ENCODE measurements at regions not wholly inside any gene's neighbourhood (a gene's known extent, or its start where the extent isn't known, plus 50 kb on each side); places are given as distances from the start of the nearest gene placed in this dataset.

DNA sequence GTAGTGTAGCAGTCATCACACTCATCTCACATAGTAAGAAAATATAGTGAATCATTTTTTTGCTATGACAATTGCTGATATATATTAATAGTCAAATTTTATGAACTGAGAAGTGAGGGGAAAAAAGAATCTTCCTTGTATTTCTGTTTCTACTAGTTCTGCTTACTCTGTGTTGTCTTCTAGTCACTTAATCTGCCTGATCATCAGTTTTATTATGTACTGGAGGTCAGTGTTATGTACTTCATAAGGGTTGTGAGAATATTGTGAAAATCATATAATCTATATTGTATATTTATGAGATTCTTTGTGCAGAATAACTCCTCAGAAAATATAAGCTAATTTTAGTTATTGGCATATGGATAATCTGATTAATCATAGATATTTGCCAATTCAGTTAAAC is 546.9 kb upstream of the RIOK2 start:
- Histone ChIP-seq H3K9ac (ENCODE audit: low read length) (no peak overlapping the region), H3K27me3 (ENCODE audit: control insufficient read depth, insufficient read depth, low read length) (no peaks in the 10 kb centered on the region), H3K36me3 (ENCODE audit: control insufficient read depth, insufficient read depth, low read length) (no peaks in the 10 kb centered on the region), H3K27ac (ENCODE audit: low read depth, low read length) (no peak overlapping the region), H3K4me1 (ENCODE audit: control insufficient read depth, insufficient read depth, low read length) (no peaks in the 10 kb centered on the region), H3K4me3 (ENCODE audit: low read length) (no peak overlapping the region)

- H3K36me3 ChIP-seq (ENCODE audit: control insufficient read depth, insufficient read depth, low read length), result no peaks in the 10 kb centered on the region
- H3K4me1 ChIP-seq (ENCODE audit: control insufficient read depth, insufficient read depth, low read length), result no peaks in the 10 kb centered on the region
- H3K4me3 ChIP-seq (ENCODE audit: low read length), result no peak overlapping the region
- no peak overlapping the region for H3K9ac ChIP-seq (ENCODE audit: low read length)
- H3K27me3 ChIP-seq (ENCODE audit: control insufficient read depth, insufficient read depth, low read length), result no peaks in the 10 kb centered on the region
- no peak overlapping the region for H3K27ac ChIP-seq (ENCODE audit: low read depth, low read length)
These were observed 552.2 kb upstream of the RIOK2 start for GRCh38 chr5:97735209-97735608.

DNA sequence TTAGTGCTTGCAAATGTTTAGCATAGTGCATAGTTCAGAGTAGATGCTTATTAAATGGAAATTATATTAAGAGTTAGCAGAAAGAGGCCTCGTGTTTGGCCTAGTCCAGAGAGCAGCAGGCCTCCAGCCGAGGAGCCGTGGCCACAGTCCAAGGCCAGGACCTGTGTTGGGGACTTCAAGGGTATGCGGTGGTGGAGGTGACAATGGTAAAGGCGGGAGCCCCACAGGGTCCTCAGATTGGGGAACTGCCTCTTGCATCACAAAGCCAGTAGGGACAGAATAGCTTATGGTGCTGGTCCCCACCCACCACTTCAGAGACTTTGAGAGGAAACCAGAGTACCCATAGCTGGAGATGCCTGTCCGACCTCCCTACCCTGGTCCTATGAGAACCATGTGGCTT is 554.6 kb upstream of the RIOK2 start:
- Histone ChIP-seq H3K4me1 (ENCODE audit: control insufficient read depth, insufficient read depth, low read length) (no peaks in the 10 kb centered on the region), H3K4me3 (ENCODE audit: low read length) (no peak overlapping the region), H3K27me3 (ENCODE audit: control insufficient read depth, insufficient read depth, low read length) (no peaks in the 10 kb centered on the region), H3K27ac (ENCODE audit: low read depth, low read length) (no peak overlapping the region), H3K9ac (ENCODE audit: low read length) (no peak overlapping the region), H3K36me3 (ENCODE audit: control insufficient read depth, insufficient read depth, low read length) (no peaks in the 10 kb centered on the region)

GRCh38 chr5:97745817-97746216 is 562.8 kb upstream of the RIOK2 start:
- Histone ChIP-seq H3K27me3 (ENCODE audit: control insufficient read depth, insufficient read depth, low read length) (no peaks in the 10 kb centered on the region), H3K9ac (ENCODE audit: low read length) (no peak overlapping the region), H3K4me3 (ENCODE audit: low read length) (no peak overlapping the region), H3K4me1 (ENCODE audit: control insufficient read depth, insufficient read depth, low read length) (no peaks in the 10 kb centered on the region), H3K27ac (ENCODE audit: low read depth, low read length) (no peak overlapping the region), H3K36me3 (ENCODE audit: control insufficient read depth, insufficient read depth, low read length) (no peaks in the 10 kb centered on the region)

- Histone ChIP-seq H3K4me1 (ENCODE audit: control insufficient read depth, insufficient read depth, low read length) (no peaks in the 10 kb centered on the region), H3K9ac (ENCODE audit: low read length) (no peak overlapping the region), H3K27ac (ENCODE audit: low read depth, low read length) (no peak overlapping the region), H3K36me3 (ENCODE audit: control insufficient read depth, insufficient read depth, low read length) (no peaks in the 10 kb centered on the region), H3K27me3 (ENCODE audit: control insufficient read depth, insufficient read depth, low read length) (no peaks in the 10 kb centered on the region), H3K4me3 (ENCODE audit: low read length) (no peak overlapping the region)
These were observed 567.5 kb upstream of the RIOK2 start for GRCh38 chr5:97750576-97750975.

- Histone ChIP-seq H3K36me3 (ENCODE audit: control insufficient read depth, insufficient read depth, low read length) (no peaks in the 10 kb centered on the region), H3K4me1 (ENCODE audit: control insufficient read depth, insufficient read depth, low read length) (no peaks in the 10 kb centered on the region), H3K9ac (ENCODE audit: low read length) (no peak overlapping the region), H3K4me3 (ENCODE audit: low read length) (no peak overlapping the region), H3K27me3 (ENCODE audit: control insufficient read depth, insufficient read depth, low read length) (no peaks in the 10 kb centered on the region), H3K27ac (ENCODE audit: low read depth, low read length) (no peak overlapping the region)
These were observed 568.5 kb upstream of the RIOK2 start for GRCh38 chr5:97751540-97751939.

DNA sequence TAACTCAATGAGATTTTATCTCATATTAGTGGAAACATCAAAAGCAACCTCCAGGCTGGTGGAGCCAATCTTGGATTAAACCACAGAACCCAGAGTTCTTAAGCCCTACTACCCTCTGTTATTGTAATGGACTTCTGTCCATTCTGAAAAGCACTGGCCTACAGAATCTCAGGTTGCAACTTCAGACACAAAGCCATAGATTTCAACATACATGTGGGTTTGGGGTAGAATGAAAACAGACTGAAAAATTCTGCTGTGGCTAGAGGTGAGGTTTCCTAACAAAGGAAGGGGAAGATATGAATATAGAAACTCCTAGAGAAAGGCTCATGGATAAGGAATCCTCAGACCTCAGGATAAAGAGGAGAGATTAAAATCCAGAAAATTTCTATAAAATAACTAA is 569.8 kb upstream of the RIOK2 start:
- Histone ChIP-seq H3K36me3 (ENCODE audit: control insufficient read depth, insufficient read depth, low read length) (no peaks in the 10 kb centered on the region), H3K4me1 (ENCODE audit: control insufficient read depth, insufficient read depth, low read length) (no peaks in the 10 kb centered on the region), H3K4me3 (ENCODE audit: low read length) (no peak overlapping the region), H3K27ac (ENCODE audit: low read depth, low read length) (no peak overlapping the region), H3K9ac (ENCODE audit: low read length) (no peak overlapping the region), H3K27me3 (ENCODE audit: control insufficient read depth, insufficient read depth, low read length) (no peaks in the 10 kb centered on the region)

- Histone ChIP-seq H3K9ac (ENCODE audit: low read length) (no peak overlapping the region), H3K36me3 (ENCODE audit: control insufficient read depth, insufficient read depth, low read length) (no peaks in the 10 kb centered on the region), H3K27me3 (ENCODE audit: control insufficient read depth, insufficient read depth, low read length) (no peaks in the 10 kb centered on the region), H3K27ac (ENCODE audit: low read depth, low read length) (no peak overlapping the region), H3K4me3 (ENCODE audit: low read length) (no peak overlapping the region), H3K4me1 (ENCODE audit: control insufficient read depth, insufficient read depth, low read length) (no peaks in the 10 kb centered on the region)
These were observed 579.4 kb upstream of the RIOK2 start for GRCh38 chr5:97762483-97762882.

GRCh38 chr5:97764700-97765099 is 581.7 kb upstream of the RIOK2 start:
- Histone ChIP-seq H3K27me3 (ENCODE audit: control insufficient read depth, insufficient read depth, low read length) (no peaks in the 10 kb centered on the region), H3K4me1 (ENCODE audit: control insufficient read depth, insufficient read depth, low read length) (no peaks in the 10 kb centered on the region), H3K9ac (ENCODE audit: low read length) (no peak overlapping the region), H3K27ac (ENCODE audit: low read depth, low read length) (no peak overlapping the region), H3K36me3 (ENCODE audit: control insufficient read depth, insufficient read depth, low read length) (no peaks in the 10 kb centered on the region), H3K4me3 (ENCODE audit: low read length) (no peak overlapping the region)

DNA sequence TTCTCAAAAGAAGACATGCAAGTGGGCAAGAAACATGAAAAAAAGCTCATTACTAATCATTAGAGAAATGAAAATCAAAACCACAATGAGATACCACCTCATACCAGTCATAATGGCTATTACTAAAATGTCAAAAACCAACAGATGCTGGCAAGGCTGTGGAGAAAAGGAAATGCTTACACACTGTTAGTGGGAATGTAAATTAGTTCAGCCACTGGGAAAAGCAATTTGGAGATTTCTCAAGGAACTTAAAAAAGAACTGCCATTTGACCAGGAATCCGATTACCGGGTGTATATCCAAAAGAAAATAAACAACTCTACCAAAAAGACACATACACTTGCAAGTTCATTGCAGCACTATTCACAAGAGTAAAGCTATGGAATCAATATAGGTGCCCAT is 595.4 kb upstream of the RIOK2 start:
- Histone ChIP-seq H3K27me3 (ENCODE audit: control insufficient read depth, insufficient read depth, low read length) (no peaks in the 10 kb centered on the region), H3K27ac (ENCODE audit: low read depth, low read length) (no peak overlapping the region), H3K9ac (ENCODE audit: low read length) (no peak overlapping the region), H3K4me1 (ENCODE audit: control insufficient read depth, insufficient read depth, low read length) (no peaks in the 10 kb centered on the region), H3K36me3 (ENCODE audit: control insufficient read depth, insufficient read depth, low read length) (no peaks in the 10 kb centered on the region), H3K4me3 (ENCODE audit: low read length) (no peak overlapping the region)

- Histone ChIP-seq H3K9ac (ENCODE audit: low read length) (no peak overlapping the region), H3K27me3 (ENCODE audit: control insufficient read depth, insufficient read depth, low read length) (no peaks in the 10 kb centered on the region), H3K36me3 (ENCODE audit: control insufficient read depth, insufficient read depth, low read length) (no peaks in the 10 kb centered on the region), H3K4me1 (ENCODE audit: control insufficient read depth, insufficient read depth, low read length) (no peaks in the 10 kb centered on the region), H3K4me3 (ENCODE audit: low read length) (no peak overlapping the region), H3K27ac (ENCODE audit: low read depth, low read length) (no peak overlapping the region)
These were observed 605.3 kb upstream of the RIOK2 start for GRCh38 chr5:97788369-97788768.

- H3K4me3 ChIP-seq (ENCODE audit: low read length), result no peak overlapping the region
- no peaks in the 10 kb centered on the region for H3K4me1 ChIP-seq (ENCODE audit: control insufficient read depth, insufficient read depth, low read length)
- no peaks in the 10 kb centered on the region for H3K36me3 ChIP-seq (ENCODE audit: control insufficient read depth, insufficient read depth, low read length)
- H3K9ac ChIP-seq (ENCODE audit: low read length), result no peak overlapping the region
- H3K27ac ChIP-seq (ENCODE audit: low read depth, low read length), result no peak overlapping the region
- H3K27me3 ChIP-seq (ENCODE audit: control insufficient read depth, insufficient read depth, low read length), result no peaks in the 10 kb centered on the region
These were observed 615.0 kb upstream of the RIOK2 start for GRCh38 chr5:97797994-97798451.

- no peak overlapping the region for H3K27ac ChIP-seq (ENCODE audit: low read depth, low read length)
- no peaks in the 10 kb centered on the region for H3K36me3 ChIP-seq (ENCODE audit: control insufficient read depth, insufficient read depth, low read length)
- H3K27me3 ChIP-seq (ENCODE audit: control insufficient read depth, insufficient read depth, low read length), result no peaks in the 10 kb centered on the region
- H3K4me1 ChIP-seq (ENCODE audit: control insufficient read depth, insufficient read depth, low read length), result no peaks in the 10 kb centered on the region
- H3K4me3 ChIP-seq (ENCODE audit: low read length), result no peak overlapping the region
- no peak overlapping the region for H3K9ac ChIP-seq (ENCODE audit: low read length)
These were observed 618.4 kb upstream of the RIOK2 start for GRCh38 chr5:97801461-97801860.
